Stimulated activated CD4-positive, alpha-beta T cell treated with anti-CD3 and anti-CD28 coated beads, Interleukin-2, amount 100 ng/mL, for 24 hours (primary cell): ENCODE measurements at regions not wholly inside any gene's neighbourhood (a gene's known extent, or its start where the extent isn't known, plus 50 kb on each side); places are given as distances from the start of the nearest gene placed in this dataset.

ENCODE experiments used
- DNase-seq, 2 donors: peaks; one replicate each; pipeline ENCODE4 v3.0.0-alpha.2; 2020

- DNase-seq, result no peak
These were observed 479.3 kb upstream of the ZFP42 start for GRCh38 chr4:187516224-187516623.

GRCh38 chr4:187541666-187542065 is 453.9 kb upstream of the ZFP42 start:
- DNase-seq, result no peak

GRCh38 chr4:187544461-187545053 is 451.0 kb upstream of the ZFP42 start:
- DNase-seq, result no peak

GRCh38 chr4:187547316-187547715 is 448.3 kb upstream of the ZFP42 start:
- DNase-seq, result no peak

GRCh38 chr4:187550256-187550950 is 445.2 kb upstream of the ZFP42 start:
- DNase-seq, result no peak

GRCh38 chr4:187552781-187553180 is 442.8 kb upstream of the ZFP42 start:
- DNase-seq, result no peak

GRCh38 chr4:187555174-187555573 is 440.4 kb upstream of the ZFP42 start:
- no peak for DNase-seq

- DNase-seq, result no peak
These were observed 437.2 kb upstream of the ZFP42 start for GRCh38 chr4:187558391-187558790.

- no peak for DNase-seq
These were observed 433.2 kb upstream of the ZFP42 start for GRCh38 chr4:187562345-187562744.

GRCh38 chr4:187565416-187565815 is 430.2 kb upstream of the ZFP42 start:
- DNase-seq, result no peak

GRCh38 chr4:187569871-187570270 is 425.7 kb upstream of the ZFP42 start:
- DNase-seq, result no peak

GRCh38 chr4:187575706-187576105 is 419.9 kb upstream of the ZFP42 start:
- no peak for DNase-seq

GRCh38 chr4:187576751-187577150 is 418.8 kb upstream of the ZFP42 start:
- DNase-seq, result no peak

- DNase-seq, result no peak
These were observed 417.6 kb upstream of the ZFP42 start for GRCh38 chr4:187577941-187578480.

- no peak for DNase-seq
These were observed 408.7 kb upstream of the ZFP42 start for GRCh38 chr4:187586892-187587291.

GRCh38 chr4:187598196-187598595 is 397.4 kb upstream of the ZFP42 start:
- no peak for DNase-seq

- no peak for DNase-seq
These were observed 393.1 kb upstream of the ZFP42 start for GRCh38 chr4:187602339-187603092.

GRCh38 chr4:187603093-187604025 is 392.2 kb upstream of the ZFP42 start:
- DNase-seq, result no peak

GRCh38 chr4:187604984-187605383 is 390.6 kb upstream of the ZFP42 start:
- no peak for DNase-seq

GRCh38 chr4:187606581-187606980 is 389.0 kb upstream of the ZFP42 start:
- no peak for DNase-seq

GRCh38 chr4:187608001-187608421 is 387.6 kb upstream of the ZFP42 start:
- DNase-seq, result no peak

- DNase-seq, result no peak
These were observed 383.3 kb upstream of the ZFP42 start for GRCh38 chr4:187612301-187612700.
